ENCODE measurements at regions not wholly inside any gene's neighbourhood (a gene's known extent, or its start where the extent isn't known, plus 50 kb on each side); places are given as distances from the start of the nearest gene placed in this dataset.

- DNase-seq: no peak
These were observed 325.8 kb upstream of the MGMT start for GRCh38 chr10:129140921-129141885.

- no peak for DNase-seq
These were observed 315.8 kb upstream of the MGMT start for GRCh38 chr10:129151281-129151680.

- DNase-seq: no peak
These were observed 310.6 kb upstream of the MGMT start for GRCh38 chr10:129156406-129156805.

- no peak for DNase-seq
These were observed 309.9 kb upstream of the MGMT start for GRCh38 chr10:129157185-129157584.

GRCh38 chr10:129161150-129161549 lies 305.9 kb upstream of the MGMT start:
- no peak for DNase-seq

GRCh38 chr10:129163531-129163930 lies 303.5 kb upstream of the MGMT start:
- DNase-seq: no peak

- no peak for DNase-seq
These were observed 301.8 kb upstream of the MGMT start for GRCh38 chr10:129165076-129165720.

GRCh38 chr10:129165770-129166169 lies 301.3 kb upstream of the MGMT start:
- no peak for DNase-seq

- DNase-seq: no peak
These were observed 298.4 kb upstream of the MGMT start for GRCh38 chr10:129168660-129169059.

- DNase-seq: no peak
These were observed 297.9 kb upstream of the MGMT start for GRCh38 chr10:129169115-129169514.

GRCh38 chr10:129170812-129171211 lies 296.2 kb upstream of the MGMT start:
- DNase-seq: no peak

GRCh38 chr10:129171812-129172211 lies 295.2 kb upstream of the MGMT start:
- no peak for DNase-seq

GRCh38 chr10:129174232-129175014 lies 292.6 kb upstream of the MGMT start:
- DNase-seq: no peak

GRCh38 chr10:129179245-129179971 lies 287.6 kb upstream of the MGMT start:
- DNase-seq: no peak

GRCh38 chr10:129179972-129180678 lies 286.9 kb upstream of the MGMT start:
- no peak for DNase-seq

GRCh38 chr10:129184196-129184595 lies 282.8 kb upstream of the MGMT start:
- DNase-seq: no peak

GRCh38 chr10:129187331-129187730 lies 279.7 kb upstream of the MGMT start:
- no peak for DNase-seq

- DNase-seq: no peak
These were observed 275.2 kb upstream of the MGMT start for GRCh38 chr10:129191797-129192196.

GRCh38 chr10:129192344-129193128 lies 274.5 kb upstream of the MGMT start:
- no peak for DNase-seq

GRCh38 chr10:129193148-129193547 lies 273.9 kb upstream of the MGMT start:
- DNase-seq: no peak

Measured in activated CD4-positive, alpha-beta T cell treated with anti-CD3 and anti-CD28 coated beads for 4 hours (primary cell).